GM18502 (cell line): ENCODE measurements at regions not wholly inside any gene's neighbourhood (a gene's known extent, or its start where the extent isn't known, plus 50 kb on each side); places are given as distances from the start of the nearest gene placed in this dataset.

Experiments
- ATAC-seq: cut with Tn5 transposase; IDR thresholded peaks from one replicate; pipeline ENCODE4 v1.9.1; 2021; ENCODE audit warnings: mild to moderate bottlenecking; ENCODE audit not compliant: unreplicated experiment, poor library complexity

GRCh38 chr12:76226956-76227355 is 121.3 kb downstream of the BBS10 start:
- ATAC-seq: no peak

GRCh38 chr12:76226397-76226796 is 121.8 kb downstream of the BBS10 start:
- no peak for ATAC-seq

- ATAC-seq: no peak
Observed at GRCh38 chr12:76223869-76224268, 124.3 kb downstream of the BBS10 start.

- ATAC-seq: no peak
Observed at GRCh38 chr12:76220980-76221379, 127.2 kb downstream of the BBS10 start.

- ATAC-seq: no peak
Observed at GRCh38 chr12:76219806-76220205, 128.4 kb downstream of the BBS10 start.

GRCh38 chr12:76216585-76217472 is 131.4 kb downstream of the BBS10 start:
- ATAC-seq: no peak

GRCh38 chr12:76208129-76208528 is 123.6 kb upstream of the NAP1L1 start:
- ATAC-seq: no peak

GRCh38 chr12:76206677-76207072 is 122.2 kb upstream of the NAP1L1 start:
- ATAC-seq: no peak

GRCh38 chr12:76206039-76206676 is 121.7 kb upstream of the NAP1L1 start:
- ATAC-seq: no peak

GRCh38 chr12:76202621-76203020 is 118.1 kb upstream of the NAP1L1 start:
- ATAC-seq: no peak

- no peak for ATAC-seq
Observed at GRCh38 chr12:76201758-76202157, 117.3 kb upstream of the NAP1L1 start.

GRCh38 chr12:76201316-76201715 is 116.8 kb upstream of the NAP1L1 start:
- no peak for ATAC-seq

- ATAC-seq: no peak
Observed at GRCh38 chr12:76199808-76200207, 115.3 kb upstream of the NAP1L1 start.

GRCh38 chr12:76198839-76199238 is 114.4 kb upstream of the NAP1L1 start:
- no peak for ATAC-seq

- ATAC-seq: no peak
Observed at GRCh38 chr12:76197283-76197682, 112.8 kb upstream of the NAP1L1 start.

- ATAC-seq: no peak
Observed at GRCh38 chr12:76195920-76196319, 111.4 kb upstream of the NAP1L1 start.

GRCh38 chr12:76194724-76195123 is 110.2 kb upstream of the NAP1L1 start:
- no peak for ATAC-seq

GRCh38 chr12:76193961-76194360 is 109.5 kb upstream of the NAP1L1 start:
- no peak for ATAC-seq

GRCh38 chr12:76192416-76192815 is 107.9 kb upstream of the NAP1L1 start:
- no peak for ATAC-seq

- no peak for ATAC-seq
Observed at GRCh38 chr12:76190299-76190698, 105.8 kb upstream of the NAP1L1 start.

- ATAC-seq: no peak
Observed at GRCh38 chr12:76189851-76190250, 105.4 kb upstream of the NAP1L1 start.

- no peak for ATAC-seq
Observed at GRCh38 chr12:76187177-76187576, 102.7 kb upstream of the NAP1L1 start.
